SJCRH30 (cell line): ENCODE measurements at regions not wholly inside any gene's neighbourhood (a gene's known extent, or its start where the extent isn't known, plus 50 kb on each side); places are given as distances from the start of the nearest gene placed in this dataset.
"Not testable (repeated sequence)": the region's sequence is repeated elsewhere in the genome, so short reads cannot be mapped to it uniquely, and the experiment has no call there.

Experiments
- DNase-seq, 2 experiments: peaks; one replicate each; pipeline ENCODE4 v3.0.0-alpha.2; 2015 to 2020
- H3K27ac ChIP-seq: fragments of 250-450 bp; sonication (Bioruptor Pico); 2 replicates; pipeline ENCODE4 v1.5.1; 2020; ENCODE audit warnings: mild to moderate bottlenecking, moderate library complexity
- H3K27me3 ChIP-seq: fragments of 250-450 bp; sonication (Bioruptor Pico); 2 replicates; pipeline ENCODE4 v1.5.1; 2020; ENCODE audit warnings: mild to moderate bottlenecking, moderate library complexity
- H3K36me3 ChIP-seq: fragments of 250-450 bp; sonication (Bioruptor Pico); 2 replicates; pipeline ENCODE4 v1.5.1; 2020; ENCODE audit warnings: mild to moderate bottlenecking, moderate library complexity
- H3K4me1 ChIP-seq: fragments of 250-450 bp; sonication (Bioruptor Pico); 2 replicates; pipeline ENCODE4 v1.5.1; 2020; ENCODE audit warnings: mild to moderate bottlenecking, moderate library complexity
- H3K4me3 ChIP-seq: fragments of 250-450 bp; sonication (Bioruptor Pico); 2 replicates; pipeline ENCODE4 v1.5.1; 2020; ENCODE audit warnings: mild to moderate bottlenecking, moderate library complexity
- H3K9me3 ChIP-seq: fragments of 250-450 bp; sonication (Bioruptor Pico); replicated peaks from 2 replicates; pipeline ENCODE4 v1.5.1; 2020; ENCODE audit warnings: mild to moderate bottlenecking, moderate library complexity

DNA sequence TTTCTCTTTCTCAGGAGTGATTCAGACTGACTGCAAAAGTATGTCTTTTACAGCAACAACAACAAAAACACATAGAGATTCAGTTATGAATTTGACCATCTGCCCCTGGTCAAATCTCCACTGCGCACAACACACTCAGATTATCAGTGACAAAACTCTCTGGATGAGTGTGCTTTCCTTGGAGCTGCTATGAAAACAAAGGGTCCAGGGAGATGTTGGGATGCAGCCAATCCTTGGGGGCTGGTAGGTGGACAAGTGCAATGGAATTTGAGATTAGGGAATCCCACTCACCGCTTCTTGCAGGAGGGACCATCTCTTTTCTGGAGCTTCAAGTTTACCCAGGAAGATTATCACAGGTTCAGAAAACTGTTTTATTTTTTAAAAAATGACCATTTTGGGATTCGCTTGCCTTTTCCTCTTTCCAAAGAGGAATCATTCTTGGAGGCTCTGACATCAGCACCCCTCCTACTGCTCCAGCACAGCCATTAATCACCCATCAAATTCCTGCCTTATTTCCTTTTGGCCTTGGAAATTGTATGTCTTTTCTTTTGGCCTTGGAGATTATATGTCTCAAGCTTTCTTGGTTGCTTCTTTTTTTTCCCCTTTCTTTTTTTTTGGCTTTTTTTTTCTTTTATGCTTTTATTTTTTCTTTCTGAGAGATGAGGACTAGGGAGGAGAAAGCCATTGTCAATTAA lies 311.8 kb downstream of the TSHZ3 start:
- Histone ChIP-seq H3K27ac (no peak overlapping the region), H3K4me3 (no peak overlapping the region), H3K27me3 (no peaks in the 10 kb centered on the region), H3K36me3 (no peaks in the 10 kb centered on the region), H3K4me1 (no peaks in the 10 kb centered on the region), H3K9me3 (peaks cover 4% of the 10 kb centered on the region; the same call in 1 of the 2 replicates)
- DNase-seq, result no peak

DNA sequence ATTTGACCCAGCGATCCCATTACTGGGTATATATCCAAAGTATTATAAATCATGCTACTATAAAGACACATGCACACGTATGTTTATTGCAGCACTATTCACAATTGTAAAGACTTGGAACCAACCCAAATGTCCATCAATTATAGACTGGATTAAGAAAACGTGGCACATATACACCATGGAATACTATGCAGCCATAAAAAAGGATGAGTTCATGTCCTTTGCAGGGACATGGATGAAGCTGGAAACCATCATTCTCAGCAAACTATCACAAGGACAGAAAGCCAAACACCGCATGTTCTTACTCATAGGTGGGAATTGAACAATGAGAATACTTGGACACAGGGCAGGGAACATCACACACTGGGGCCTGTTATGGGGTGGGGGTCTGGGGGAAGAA lies 317.8 kb downstream of the TSHZ3 start:
- H3K27ac ChIP-seq, H3K4me1 ChIP-seq, DNase-seq, H3K27me3 ChIP-seq, H3K36me3 ChIP-seq, H3K4me3 ChIP-seq, H3K9me3 ChIP-seq: not testable (repeated sequence)

DNA sequence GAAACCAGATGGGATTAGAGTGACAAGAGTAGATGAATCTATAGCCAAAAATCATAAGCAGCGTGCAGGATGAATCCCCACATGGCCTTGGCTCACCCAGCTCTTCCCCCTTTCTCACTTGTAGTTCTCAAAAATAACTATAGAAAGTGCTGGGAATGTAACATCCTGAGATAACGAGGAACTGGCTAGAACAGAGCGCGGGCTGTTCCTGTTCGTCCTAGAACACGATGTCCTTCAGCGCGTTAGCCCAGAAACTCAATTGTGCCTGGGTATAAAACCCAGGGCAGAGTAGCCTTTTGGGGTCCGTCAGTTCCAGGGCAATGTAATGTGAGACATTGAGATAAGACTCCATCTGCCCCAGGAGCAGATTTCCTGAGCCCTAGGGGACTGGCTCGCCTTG lies 326.2 kb downstream of the TSHZ3 start:
- Histone ChIP-seq H3K27ac (no peak overlapping the region), H3K9me3 (no peaks in the 10 kb centered on the region; the same call in none of the 2 replicates), H3K4me1 (peaks cover 12% of the 10 kb centered on the region), H3K4me3 (no peak overlapping the region), H3K27me3 (no peaks in the 10 kb centered on the region), H3K36me3 (no peaks in the 10 kb centered on the region)
- DNase-seq, result no peak

DNA sequence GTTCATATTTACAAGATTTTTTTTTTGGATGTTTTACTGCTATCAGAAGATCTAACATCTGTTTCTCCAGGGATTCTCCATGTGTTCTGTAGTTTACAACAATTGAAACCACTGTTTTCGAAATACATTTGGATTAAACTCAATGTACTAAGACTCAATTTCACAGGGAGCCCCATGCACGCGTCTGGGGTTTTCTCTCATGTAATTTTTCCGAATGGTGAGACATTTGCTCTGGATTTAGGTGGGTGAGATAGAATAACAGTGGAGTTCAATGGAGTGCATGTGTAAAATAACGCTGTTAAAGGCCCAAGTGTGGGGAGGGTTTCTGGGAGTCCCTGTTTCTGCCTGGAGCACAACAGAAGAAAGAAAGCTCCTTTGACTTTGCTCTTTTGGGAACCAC lies 330.3 kb downstream of the TSHZ3 start:
- peaks cover 12% of the 10 kb centered on the region for H3K4me1 ChIP-seq
- peak; percentile 59 to 76 for DNase-seq
- no peak overlapping the region for H3K4me3 ChIP-seq
- no peaks in the 10 kb centered on the region for H3K36me3 ChIP-seq
- H3K27ac ChIP-seq, result peak overlapping the region; percentile 41
- no peaks in the 10 kb centered on the region for H3K27me3 ChIP-seq
- no peaks in the 10 kb centered on the region; the same call in none of the 2 replicates for H3K9me3 ChIP-seq

DNA sequence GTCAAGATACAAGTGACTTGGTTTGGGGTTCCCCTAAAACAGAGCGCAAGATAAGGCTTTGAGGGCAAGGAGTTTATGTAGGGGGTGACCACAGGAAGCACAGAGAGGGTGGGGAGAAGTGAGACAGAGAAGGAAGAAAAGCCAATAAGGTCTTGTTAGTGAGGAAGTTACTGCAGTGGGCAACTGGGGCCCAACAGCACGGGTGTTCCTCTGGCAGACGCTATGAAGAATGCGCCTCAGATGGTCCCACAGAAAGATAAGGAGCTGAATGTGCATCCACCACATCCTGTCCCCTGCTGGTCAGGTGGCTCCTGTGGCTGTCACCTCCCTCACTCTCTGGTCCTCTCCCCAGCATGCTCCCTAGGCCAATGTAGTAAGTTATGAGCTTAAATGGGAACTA lies 333.5 kb downstream of the TSHZ3 start:
- Histone ChIP-seq H3K9me3 (no peaks in the 10 kb centered on the region; the same call in 1 of the 2 replicates), H3K4me1 (peaks cover 12% of the 10 kb centered on the region), H3K27me3 (no peaks in the 10 kb centered on the region), H3K4me3 (no peak overlapping the region), H3K27ac (no peak overlapping the region), H3K36me3 (no peaks in the 10 kb centered on the region)
- DNase-seq, result no peak

DNA sequence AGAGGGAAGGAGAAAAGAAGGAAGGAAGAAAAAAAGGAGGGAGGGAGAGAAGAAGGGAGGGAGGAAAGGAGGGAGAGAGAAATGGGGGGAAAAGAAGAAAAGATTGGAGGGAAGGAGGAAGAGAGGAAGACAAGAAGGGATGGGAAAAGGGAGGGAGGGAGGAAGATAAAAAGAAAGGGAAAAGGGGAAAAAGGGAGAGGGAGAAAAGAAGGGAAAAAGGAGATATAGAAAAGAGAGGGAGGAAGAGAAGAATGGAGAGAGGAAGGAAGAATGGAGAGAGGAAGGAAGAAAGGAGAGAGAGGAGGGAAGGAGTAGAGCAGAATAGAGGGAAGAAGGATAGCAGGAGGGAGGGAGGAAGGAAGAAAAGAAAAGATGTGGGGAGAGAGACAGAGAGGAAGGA lies 334.6 kb downstream of the TSHZ3 start:
- Histone ChIP-seq H3K27me3 (no peaks in the 10 kb centered on the region), H3K27ac (no peak overlapping the region), H3K4me1 (peaks cover 11% of the 10 kb centered on the region), H3K36me3 (no peaks in the 10 kb centered on the region), H3K9me3 (no peaks in the 10 kb centered on the region; the same call in 1 of the 2 replicates), H3K4me3 (no peak overlapping the region)
- DNase-seq, result no peak

DNA sequence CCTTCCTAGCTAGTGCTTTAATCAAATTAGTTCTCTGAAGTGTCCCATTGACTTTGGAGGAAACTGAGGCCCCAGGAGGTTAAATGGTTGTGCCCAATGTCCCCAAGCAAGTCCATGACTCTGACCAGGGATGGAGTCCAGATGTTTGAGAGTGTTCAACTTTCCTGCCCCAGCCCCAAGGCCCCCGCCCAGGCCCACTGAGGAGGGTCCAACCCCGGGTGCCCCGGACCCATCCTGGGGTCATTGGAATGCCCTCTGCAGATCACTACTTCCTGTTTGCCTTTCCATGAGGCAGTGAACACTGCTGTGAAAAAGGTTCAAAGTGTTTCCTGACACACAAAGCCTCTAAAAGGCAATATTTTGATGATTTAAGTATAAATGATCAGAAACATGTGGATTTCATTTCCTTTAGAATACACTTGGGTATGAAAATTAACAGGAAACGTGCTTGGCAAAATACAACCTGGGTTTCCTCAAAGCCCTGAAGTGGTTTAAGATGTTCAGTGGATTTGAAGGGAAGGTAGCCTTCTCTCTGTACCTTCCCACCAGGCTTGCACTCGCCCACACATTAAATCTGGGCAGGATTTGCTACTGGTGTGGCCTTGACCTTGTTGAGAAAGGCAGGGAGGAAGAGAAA lies 335.7 kb downstream of the TSHZ3 start:
- Histone ChIP-seq H3K9me3 (no peaks in the 10 kb centered on the region; the same call in 1 of the 2 replicates), H3K4me1 (no peaks in the 10 kb centered on the region)
- DNase-seq, result no peak

DNA sequence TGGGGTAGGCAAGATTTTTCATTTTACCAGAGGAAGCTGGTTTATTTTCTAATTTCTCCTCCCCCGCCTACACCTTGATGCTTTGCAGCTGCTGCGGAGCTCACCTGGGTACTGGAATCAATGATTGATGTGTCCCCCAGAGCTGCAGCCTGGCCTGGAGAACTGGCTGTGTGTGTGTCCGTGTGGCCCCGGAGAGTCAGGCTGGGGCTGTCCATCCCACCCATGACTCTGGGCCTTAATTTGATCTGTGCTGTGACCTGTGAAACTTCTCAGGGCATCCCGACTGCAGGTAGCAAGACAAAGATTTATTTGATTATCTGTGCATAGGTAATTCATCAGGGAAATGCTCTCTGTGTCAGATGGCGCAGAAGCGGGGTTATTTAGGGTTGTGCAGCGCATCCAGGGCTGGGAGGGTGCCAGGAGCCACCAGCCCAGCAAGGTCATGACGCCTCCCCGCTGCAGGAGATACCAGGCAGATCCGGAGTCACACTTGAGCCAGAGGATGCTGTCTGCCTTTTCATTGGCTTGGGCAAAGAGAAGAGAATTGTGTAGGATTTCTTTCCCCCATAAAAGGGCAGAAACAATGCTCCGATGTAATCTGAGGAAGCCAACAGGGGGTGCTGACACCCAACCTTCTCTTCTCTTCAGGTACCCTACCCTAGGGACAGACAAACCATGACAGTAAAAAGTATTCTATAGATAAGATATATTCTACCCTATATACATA lies 346.6 kb downstream of the TSHZ3 start:
- Histone ChIP-seq H3K27me3 (no peaks in the 10 kb centered on the region), H3K4me3 (no peak overlapping the region), H3K4me1 (0 out of 2 replicates have a peak, but pooled peaks cover 4% of the 10 kb centered on the region), H3K27ac (no peak overlapping the region), H3K36me3 (no peaks in the 10 kb centered on the region), H3K9me3 (no peaks in the 10 kb centered on the region)
- DNase-seq, result peak; percentile 24 to 68

More for the DNA sequence above, 335.7 kb downstream of the TSHZ3 start:
- H3K27ac ChIP-seq, result no peak overlapping the region
- no peaks in the 10 kb centered on the region for H3K36me3 ChIP-seq
- no peak overlapping the region for H3K4me3 ChIP-seq
- H3K27me3 ChIP-seq, result no peaks in the 10 kb centered on the region

DNA sequence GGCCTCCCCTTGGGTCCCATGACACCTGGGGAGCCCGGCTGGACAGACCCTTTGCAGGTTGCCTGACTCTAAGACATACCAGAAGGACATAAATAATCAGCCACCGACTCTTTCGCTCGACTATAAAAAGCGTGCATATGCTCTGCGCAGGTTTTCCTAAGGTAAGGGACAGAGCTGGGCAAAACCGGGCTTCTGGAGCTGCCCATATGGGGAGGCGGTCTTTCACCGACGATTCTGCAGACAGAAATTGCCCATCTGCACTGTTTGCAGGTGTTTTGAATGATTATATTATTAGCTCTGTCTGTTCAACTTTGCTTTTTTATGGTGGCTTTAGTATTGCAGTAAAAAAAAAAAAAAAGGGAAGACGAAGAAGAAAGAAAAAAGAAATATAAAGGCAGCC lies 347.2 kb downstream of the TSHZ3 start:
- no peaks in the 10 kb centered on the region for H3K36me3 ChIP-seq
- H3K27ac ChIP-seq, result no peak overlapping the region
- no peaks in the 10 kb centered on the region for H3K27me3 ChIP-seq
- H3K4me3 ChIP-seq, result no peak overlapping the region
- H3K9me3 ChIP-seq, result no peaks in the 10 kb centered on the region
- H3K4me1 ChIP-seq, result 0 out of 2 replicates have a peak, but pooled peaks cover 4% of the 10 kb centered on the region
- DNase-seq, result no peak

DNA sequence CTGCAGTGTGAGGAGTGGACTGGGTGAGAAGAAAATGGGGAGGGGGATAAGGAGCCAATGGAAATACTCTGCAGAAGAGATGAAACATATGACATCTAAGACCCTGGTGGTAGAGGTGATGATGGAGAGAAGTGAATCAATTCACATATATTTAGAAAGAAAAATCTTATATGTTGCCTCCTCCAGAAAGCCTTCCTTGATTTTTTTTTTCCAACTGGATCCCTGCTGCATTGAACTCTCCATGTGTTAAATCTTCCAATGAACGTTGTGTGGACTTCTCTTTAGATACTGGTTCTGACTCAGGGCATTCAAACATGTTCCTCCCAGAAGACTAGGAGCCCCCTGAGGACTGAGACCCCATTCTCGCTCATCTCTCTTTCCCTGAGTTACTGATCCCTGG lies 348.3 kb downstream of the TSHZ3 start:
- Histone ChIP-seq H3K4me3 (no peak overlapping the region), H3K4me1 (0 out of 2 replicates have a peak, but pooled peaks cover 4% of the 10 kb centered on the region), H3K27ac (no peak overlapping the region), H3K36me3 (no peaks in the 10 kb centered on the region), H3K27me3 (no peaks in the 10 kb centered on the region), H3K9me3 (no peaks in the 10 kb centered on the region)
- no peak for DNase-seq

DNA sequence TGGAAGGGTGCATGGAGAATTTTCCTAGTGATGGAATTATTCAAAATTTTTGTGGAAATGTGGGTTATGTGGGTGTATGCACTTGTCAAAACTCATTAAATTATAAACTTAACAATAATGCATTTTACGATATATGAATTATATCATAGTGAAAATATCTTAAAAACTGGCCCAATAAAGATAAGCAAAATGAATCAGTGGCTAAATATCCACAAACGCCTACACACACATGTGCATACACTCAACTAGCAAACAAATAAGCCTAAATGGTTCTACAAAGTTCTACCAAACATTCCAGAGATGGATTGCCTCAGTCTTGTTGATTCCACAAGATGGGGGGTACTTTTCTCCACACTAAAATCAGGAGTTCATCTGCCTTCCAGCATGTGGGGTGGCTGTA lies 349.5 kb downstream of the TSHZ3 start:
- DNase-seq, result no peak
- no peaks in the 10 kb centered on the region for H3K27me3 ChIP-seq
- H3K9me3 ChIP-seq, result no peaks in the 10 kb centered on the region
- H3K27ac ChIP-seq, result no peak overlapping the region
- no peaks in the 10 kb centered on the region for H3K36me3 ChIP-seq
- 0 out of 2 replicates have a peak, but pooled peaks cover 4% of the 10 kb centered on the region for H3K4me1 ChIP-seq
- H3K4me3 ChIP-seq, result no peak overlapping the region

DNA sequence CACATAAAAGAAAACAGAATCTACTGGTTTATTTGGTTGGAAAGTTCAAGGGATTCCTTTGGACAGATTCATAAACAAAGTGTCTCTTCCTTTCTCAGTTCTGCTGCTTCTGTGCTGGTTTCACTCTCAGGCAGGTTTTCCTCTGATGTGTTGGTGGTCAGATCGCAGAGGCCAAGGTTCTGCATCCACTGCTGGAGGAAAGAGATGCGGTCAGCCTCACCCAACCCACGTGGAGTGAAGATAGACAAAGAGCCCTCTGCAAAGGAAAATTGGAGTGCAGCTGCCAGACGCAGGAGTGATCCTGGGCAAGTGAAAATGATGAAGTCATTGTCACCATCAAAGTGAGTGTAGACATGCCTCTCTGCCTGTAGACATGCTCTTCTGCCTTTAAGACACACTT lies 352.0 kb downstream of the TSHZ3 start:
- Histone ChIP-seq H3K4me1 (no peaks in the 10 kb centered on the region), H3K36me3 (no peaks in the 10 kb centered on the region), H3K9me3 (no peaks in the 10 kb centered on the region), H3K27ac (no peak overlapping the region), H3K4me3 (no peak overlapping the region), H3K27me3 (no peaks in the 10 kb centered on the region)
- DNase-seq, result no peak

DNA sequence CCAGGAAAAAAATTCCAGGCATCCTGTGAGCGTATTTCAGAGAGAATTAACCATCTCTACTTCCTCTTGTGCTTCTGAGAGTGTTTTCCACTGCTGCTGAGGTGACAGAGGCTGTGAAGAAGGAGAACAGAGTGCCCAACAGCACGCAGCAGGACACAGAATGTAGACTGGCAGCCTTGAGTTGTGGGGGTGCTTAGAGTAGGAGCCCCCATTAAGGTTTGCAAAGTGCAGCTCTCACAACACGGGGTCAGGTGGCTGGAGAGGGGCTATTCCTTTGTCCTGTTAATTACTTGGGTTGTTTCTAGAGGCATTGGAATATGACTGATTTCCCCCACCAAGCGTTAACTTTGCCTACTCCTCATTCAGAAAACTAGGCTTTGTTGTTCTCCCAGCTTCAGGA lies 370.6 kb downstream of the TSHZ3 start:
- Histone ChIP-seq H3K9me3 (0 out of 2 replicates have a peak, but pooled peaks cover 6% of the 10 kb centered on the region), H3K4me3 (no peak overlapping the region), H3K36me3 (no peaks in the 10 kb centered on the region), H3K4me1 (no peaks in the 10 kb centered on the region), H3K27me3 (no peaks in the 10 kb centered on the region), H3K27ac (no peak overlapping the region)
- DNase-seq, result no peak

DNA sequence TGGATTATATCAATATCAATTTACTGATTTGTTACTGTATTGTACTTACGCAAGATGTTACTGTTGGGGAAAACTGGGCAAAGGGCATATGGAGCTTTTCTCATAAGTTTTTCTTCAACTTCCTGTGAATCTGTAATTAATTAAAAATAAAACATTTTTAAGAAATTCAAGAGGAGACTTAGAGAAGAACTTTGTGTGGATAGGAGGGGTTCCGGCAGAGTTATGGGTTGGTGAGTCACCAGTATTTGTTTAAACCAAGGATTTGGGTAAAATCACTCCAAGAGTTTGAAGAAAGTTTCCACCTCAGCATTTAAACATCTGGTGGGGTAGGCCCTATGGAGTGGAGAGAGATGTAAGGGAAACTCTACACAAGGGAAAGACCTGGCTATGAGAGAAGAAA lies 379.6 kb downstream of the TSHZ3 start:
- H3K36me3 ChIP-seq, result no peaks in the 10 kb centered on the region
- H3K27me3 ChIP-seq, result no peaks in the 10 kb centered on the region
- H3K4me1 ChIP-seq, result peaks cover 5% of the 10 kb centered on the region; the same call in 1 of the 2 replicates
- H3K9me3 ChIP-seq, result no peaks in the 10 kb centered on the region
- H3K4me3 ChIP-seq, result no peak overlapping the region
- H3K27ac ChIP-seq, result no peak overlapping the region
- no peak for DNase-seq

DNA sequence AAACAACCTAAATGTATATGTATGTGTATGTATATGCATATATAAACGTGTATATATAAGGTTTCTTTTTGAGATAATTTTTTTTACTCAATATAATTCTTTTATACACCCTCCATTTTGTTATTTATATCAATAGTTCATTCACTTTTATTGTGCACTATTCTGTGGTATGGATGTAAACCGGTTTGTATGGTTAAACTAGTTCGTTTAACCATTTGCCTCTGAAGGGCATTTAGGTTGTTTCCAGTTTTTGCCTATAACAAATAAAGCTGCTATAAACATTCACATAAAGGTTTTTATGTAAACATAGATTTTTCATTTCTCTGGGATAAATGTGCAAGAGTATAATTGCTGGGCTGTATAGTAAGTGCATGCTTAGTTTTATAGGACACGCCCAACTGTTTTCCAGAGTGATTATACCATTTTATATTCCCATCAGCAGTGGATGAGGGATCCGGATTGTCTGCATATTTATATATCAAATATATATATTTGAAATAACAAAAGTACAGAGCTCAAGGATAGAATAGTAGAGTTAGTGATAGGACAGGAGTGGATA lies 380.3 kb downstream of the TSHZ3 start:
- Histone ChIP-seq H3K4me3 (no peak overlapping the region), H3K9me3 (no peaks in the 10 kb centered on the region), H3K27ac (no peak overlapping the region), H3K4me1 (peaks cover 5% of the 10 kb centered on the region; the same call in 1 of the 2 replicates), H3K36me3 (no peaks in the 10 kb centered on the region), H3K27me3 (no peaks in the 10 kb centered on the region)
- no peak for DNase-seq
